Stimulated activated CD8-positive, alpha-beta memory T cell treated with anti-CD3 and anti-CD28 coated beads, Interleukin-4, amount 100 ng/mL, for 4 hours (primary cell): ENCODE measurements at regions not wholly inside any gene's neighbourhood (a gene's known extent, or its start where the extent isn't known, plus 50 kb on each side); places are given as distances from the start of the nearest gene placed in this dataset.
"Not testable (repeated sequence)": the region's sequence is repeated elsewhere in the genome, so short reads cannot be mapped to it uniquely, and the experiment has no call there.

ENCODE experiments used
- DNase-seq, 2 donors: peaks; one replicate each; pipeline ENCODE4 v3.0.0-alpha.2; 2020; ENCODE audit warnings: low read depth in 2 of 2, low spot score in 1 of 2

DNA sequence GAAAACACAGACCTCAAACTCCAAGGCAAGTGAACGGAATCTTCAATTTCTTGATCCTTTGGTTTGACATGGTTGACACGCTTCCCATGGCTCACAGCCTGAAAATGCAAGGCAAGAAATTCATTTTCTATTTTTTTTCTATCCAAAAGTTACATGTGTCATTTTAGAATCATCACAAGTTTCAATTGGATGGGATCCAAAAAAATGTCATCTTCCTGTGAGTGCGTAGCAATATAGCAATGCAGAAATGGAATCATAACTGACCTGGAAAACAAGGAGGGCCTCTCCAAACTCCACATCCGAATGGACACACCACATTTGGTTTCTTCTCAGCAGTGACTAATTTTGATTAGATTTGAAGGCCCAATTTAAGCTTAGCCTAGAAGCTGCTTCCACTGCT is 175.8 kb upstream of the ATP11B start:
- DNase-seq: no peak

DNA sequence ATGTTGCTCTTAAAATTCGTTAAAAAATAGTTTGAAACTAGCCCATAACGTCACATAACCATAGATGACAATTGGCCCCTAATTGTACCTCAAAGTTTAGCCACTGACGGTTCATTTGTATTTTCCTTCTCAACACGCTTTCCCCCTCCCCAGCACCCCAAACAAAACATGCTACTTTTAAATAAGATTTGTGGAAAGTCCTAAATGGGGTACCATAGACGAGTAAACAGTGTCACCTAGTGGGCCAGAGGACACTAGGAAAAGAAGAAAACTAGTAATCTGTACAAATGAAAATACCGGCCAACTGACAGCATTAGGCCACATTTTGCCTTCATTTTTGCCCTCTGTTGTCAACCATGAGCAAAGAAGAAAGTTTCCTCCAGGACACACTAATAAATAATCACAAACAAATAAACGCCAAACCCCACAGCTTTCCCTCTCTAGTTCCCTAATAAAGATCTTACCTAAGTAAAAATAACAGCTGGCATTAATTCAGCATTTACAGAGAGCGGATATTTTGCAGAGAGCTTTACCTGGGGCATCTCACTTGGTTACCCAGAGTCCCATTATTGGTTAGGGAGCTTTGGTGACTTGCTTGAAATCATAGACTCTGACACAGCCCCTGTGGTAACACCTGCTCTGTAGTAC is 175.1 kb upstream of the ATP11B start:
- DNase-seq: no peak

DNA sequence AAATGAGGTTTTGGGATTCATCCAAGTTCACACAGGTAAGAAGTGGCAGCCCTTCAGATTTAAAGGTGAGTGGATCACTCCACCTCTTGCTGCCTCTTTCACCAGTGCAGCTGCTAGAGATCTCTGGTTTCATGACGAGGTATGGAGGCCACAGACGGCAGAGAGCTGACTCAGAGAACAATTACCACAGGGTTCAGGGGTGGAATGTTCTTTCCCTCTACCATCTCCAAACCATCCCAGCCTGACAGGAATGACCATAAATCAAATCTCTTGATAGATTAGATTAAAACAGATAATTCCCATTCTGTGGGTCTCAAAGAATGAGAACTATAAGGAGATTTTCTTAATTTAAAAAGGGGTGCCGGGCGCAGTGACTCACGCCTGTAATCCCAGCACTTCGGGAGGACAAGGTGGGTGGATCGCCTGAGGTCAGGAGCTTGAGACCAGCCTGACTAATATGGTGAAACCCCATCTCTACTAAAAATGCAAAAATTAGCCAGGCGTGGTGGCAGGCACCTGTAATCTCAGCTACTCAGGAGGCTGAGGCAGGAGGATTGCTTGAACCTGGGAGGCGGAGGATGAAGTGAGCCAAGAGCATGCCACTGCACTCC is 174.2 kb upstream of the ATP11B start:
- DNase-seq: no peak

DNA sequence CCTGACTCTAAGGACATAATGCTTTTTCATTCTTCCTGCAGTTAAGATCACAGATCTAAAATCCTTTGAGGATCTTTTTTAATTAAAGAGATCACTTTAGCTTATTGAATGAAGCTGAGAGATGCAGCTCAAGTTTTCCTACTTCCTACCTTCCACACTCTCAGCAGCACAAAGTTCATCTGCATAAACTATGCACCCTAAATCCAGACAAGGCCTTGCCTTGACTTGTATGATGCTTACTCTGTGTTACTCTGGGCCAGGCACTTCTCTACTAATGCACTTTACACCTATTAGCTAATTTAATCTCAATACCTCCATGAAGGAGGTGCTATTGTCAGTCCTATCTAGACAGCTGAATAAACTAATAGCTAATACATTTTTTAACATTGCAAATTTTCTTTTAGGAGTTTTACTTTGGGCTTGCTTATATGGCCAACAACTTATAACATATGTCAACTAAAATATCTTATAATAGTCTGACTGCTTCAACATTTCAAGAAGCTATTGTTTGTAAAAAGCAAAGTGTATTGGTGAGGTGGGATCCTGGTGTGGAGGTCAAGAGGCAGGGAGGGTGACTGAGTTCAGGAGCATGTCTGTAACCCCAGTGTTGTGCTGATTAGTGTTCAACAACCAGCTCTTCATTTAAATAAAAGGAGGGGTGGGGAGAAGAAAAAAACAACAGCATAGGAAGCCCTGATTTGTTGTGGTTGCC is 172.4 kb upstream of the ATP11B start:
- no peak for DNase-seq

DNA sequence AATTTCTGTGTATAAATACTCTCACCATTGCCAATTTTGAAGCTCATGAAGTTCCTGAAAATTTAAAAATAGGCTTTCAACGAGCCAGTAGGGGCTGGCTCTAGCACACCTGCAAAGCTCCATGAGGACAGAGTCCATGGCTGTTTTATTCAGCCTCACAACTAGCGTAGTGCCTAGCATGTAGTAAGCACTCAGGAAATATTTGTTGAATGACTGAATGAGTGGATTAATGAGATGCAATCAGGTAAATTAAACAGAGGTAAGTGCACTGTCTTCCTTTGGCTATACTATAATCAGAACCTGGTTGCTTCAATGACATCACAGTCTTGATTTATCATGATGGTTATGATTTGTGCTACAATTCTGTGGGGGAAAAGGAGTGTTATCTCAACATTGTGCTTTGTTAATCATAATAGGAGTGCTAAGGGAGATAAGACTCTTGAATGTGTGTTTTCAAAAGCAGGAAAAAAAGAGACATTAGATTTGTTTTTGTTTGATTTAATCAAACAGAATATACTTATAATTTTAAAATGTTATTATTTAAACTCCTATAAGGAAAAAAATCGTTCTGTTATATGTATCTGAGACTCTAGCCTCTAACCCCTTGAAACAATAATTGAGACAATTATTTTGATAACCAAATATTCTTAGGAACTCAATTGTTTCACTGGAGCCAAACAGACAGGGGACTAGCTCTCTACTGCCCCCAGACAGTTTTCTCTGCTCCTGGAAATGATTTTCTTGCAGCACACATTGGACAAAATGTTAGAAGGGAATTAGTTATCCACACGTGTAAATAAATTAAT is 171.7 kb upstream of the ATP11B start:
- DNase-seq: no peak

DNA sequence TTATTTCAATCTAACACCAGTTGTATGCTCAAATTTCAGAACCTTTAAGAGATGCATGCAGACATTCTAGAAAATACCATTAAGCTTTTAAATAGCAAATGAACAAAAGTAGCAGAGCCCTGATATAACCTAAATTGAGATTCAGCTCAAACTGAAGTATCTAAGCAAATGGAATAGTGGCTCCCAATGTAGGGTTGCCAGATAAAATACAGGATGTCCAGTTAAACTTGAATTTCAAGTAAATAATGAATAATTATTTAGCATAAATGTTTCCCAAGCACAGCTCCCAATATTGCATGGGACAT is 171.1 kb upstream of the ATP11B start:
- no peak for DNase-seq

DNA sequence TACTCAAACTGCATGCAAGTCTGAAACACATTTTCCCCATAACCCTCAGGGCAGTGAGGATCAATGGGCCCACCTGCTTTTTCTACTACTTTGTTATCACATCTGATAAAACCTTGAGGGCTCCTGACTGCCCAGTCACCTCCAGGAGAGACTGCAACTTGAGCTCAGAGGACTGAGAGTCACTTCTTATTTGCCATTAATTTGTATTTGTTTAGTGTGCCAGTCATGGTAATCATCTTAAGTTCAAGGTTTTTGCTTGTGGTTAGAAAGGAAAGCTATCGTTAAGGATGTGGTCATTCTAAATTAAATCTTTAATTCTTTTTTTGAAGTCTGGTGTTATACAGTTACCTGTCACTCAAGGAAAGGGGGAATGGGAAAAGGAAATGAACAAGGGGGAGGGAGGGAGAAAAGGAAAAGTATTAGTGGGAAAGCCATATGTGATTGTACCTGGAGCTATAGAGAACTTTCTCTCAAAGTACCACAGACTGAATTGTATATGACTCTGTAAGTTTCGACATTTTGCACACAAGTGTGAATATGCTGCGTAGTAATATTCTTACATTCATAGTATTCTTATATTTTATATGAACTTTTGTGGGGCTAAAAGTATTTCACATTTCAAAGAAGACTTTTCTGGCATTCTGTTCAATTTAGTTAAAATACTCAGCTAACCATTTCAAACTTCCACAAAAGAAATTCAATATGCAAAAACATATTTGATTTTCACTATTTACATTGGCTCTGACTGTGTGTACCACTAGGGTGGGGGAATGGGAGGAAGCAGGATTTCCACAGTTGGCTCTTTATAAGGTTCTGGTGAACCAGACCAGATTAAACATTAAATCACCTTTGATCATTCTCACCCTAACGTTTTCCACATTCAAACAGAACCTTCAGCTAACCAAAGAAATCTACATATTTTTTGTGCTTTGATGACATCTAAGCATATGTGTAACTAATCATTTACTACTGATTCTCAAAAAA is 166.5 kb upstream of the ATP11B start:
- no peak for DNase-seq

DNA sequence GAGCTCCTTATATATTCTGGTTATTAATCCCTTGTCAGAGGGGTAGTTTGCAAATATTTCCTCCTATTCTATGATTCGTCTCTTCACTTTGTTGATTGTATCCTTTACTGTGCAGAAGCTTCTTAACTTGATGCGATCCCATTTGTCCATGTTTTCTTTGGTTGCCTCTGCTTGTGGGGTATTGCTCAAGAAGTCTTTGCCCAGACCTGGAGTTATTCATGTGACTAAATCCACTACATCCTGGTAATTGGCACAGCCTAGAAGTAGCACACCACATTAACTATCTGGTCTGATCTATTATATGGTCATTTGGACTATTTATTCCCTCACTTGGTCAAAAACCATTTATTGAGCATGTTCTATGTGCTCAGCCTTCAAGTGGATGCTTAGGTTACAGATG is 164.8 kb upstream of the ATP11B start:
- no peak for DNase-seq

DNA sequence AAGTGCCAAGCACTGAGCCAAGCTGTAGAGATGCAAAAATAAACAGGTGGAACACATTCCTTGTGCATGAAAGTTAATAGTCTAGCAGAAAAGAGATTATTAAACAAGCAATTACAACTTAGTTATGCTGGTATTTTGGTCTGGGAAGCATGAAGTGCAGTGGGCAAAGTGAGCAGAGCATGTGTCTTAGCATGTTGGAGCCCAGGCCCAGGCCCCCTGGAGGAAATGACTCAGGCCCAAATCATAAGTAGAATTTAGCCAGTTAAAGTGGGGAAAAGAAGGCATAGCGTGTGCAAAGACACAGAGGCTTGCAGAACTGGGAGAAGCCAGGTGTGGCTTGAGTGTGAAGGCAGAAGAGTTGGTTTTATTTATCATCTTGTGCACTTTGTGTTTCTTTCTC is 163.8 kb upstream of the ATP11B start:
- no peak for DNase-seq

DNA sequence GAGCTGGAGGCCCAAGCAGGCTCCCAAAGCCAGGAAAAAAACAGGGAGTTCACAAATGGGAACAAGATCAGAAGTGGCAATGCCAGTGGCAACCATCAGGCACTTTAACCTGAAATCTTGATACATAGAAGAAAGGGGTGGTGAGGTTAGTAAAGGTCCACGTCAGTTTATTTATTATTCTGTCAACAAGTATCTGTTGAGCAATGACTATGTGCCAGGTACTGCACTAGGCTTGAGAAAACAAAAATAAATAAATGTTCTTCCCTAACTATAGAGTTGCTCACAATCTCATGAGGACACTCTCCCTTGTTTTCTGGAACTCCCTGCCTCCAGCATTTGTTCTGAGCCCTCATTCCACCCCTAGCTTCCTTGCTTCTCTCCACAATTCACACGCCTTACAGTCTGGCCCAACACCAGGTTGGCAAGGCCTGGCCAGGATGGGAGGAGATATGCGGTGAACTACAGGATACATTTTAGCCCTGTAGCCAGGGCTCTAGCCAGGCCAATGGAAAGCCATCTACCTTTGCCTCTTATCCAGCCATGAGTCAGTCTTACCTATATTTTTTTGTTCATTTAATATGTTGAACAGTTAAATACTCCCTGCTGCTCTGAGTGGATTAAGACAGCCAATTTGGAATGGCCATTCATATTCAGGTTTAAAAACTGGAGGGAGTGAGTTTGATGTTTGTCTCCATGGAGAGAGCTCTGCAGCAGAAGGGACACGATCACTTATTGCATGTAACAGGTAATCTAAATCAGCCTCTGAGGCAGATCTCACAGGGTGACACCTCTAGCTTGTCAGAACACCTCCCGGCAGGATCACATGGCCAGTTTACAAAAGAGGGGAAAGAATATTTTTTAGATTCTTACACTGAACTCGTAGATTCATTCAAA is 161.9 kb upstream of the ATP11B start:
- DNase-seq: no peak

DNA sequence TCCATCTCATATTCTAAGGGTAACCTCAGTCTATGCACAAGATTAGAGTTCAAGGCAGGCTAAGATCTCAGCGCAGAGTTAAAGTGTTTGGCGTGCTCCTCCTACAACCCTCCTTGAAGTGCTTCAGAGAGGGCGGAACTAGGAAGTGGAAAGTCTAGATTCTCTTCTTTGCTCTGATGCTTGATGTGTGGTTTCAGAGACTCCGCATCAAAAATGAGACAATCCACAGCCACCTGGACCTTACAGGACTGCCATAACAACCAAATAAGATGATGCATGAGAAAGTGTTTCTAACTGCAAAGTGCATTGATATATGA is 161.3 kb upstream of the ATP11B start:
- DNase-seq: no peak

DNA sequence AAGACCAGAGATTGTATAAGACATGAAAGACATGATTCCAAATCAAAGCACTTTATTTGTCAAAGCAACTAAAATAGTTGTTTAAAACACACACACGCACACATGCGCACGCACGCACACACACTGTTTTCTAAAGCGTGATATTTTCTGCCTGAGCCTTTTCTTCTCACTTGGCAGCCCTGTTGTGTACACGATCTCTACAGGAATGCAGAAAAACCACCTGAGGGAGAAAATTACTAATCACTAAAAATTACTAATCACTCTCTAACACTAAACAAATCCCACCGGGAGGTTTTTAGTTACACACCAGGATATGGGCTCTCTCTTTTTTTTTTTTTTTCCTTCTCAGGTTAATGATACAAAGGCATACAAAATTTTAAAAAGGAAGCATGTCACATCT is 160.1 kb upstream of the ATP11B start:
- DNase-seq: no peak

DNA sequence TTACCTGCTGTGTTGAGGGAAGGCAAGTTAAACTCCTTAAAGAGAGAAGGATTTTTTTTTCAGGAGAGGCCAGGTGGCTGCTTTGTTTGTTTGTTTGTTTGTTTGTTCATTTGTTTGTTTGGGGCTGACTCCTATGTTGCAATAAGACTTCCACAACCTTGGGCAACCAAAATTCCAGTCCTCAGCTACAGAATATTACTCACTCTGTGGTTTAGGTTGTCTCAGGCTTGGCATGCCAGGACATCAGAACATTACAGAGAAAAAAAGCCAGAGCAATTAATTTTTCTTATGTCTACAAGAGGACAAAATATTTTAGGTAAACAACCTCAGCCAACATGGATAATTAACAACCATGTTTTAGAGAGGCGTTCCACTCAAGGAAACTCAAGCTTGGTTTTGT is 156.7 kb upstream of the ATP11B start:
- no peak for DNase-seq

DNA sequence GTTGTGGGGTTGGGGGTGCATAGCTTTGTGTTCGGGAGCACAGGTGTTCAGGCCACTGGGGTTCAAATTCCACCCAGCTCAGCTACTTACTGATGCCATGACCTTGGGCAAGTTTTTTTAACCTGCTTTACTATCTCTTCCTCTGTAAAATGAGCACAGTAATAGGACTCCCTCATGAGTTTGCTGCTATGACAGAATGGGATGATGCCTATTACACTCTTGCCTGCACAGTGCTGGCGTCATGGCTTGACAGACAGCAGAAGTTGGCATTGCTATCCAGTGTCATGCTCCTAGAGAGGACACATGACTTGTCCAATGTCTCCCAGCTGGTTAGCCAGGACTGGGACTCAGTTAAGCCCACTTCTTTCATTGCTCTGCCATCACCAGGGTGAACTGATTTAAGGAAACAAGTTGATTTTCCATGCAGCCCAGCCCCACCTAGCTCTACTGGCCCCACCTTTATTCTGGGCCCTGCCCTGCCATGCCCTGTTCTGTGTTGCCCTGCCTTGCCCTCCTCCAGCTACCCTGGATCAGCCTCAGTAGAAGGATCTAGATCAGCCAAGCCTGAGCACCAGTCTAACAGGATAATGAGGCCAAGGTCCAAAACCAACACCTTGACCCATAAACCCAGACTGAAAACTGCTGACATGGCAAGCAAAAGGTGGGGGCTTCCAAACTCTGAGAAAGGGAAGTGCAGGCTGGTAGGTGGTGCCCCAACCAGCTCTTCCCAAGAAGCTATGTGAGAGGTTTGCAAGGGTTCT is 155.8 kb upstream of the ATP11B start:
- no peak for DNase-seq

DNA sequence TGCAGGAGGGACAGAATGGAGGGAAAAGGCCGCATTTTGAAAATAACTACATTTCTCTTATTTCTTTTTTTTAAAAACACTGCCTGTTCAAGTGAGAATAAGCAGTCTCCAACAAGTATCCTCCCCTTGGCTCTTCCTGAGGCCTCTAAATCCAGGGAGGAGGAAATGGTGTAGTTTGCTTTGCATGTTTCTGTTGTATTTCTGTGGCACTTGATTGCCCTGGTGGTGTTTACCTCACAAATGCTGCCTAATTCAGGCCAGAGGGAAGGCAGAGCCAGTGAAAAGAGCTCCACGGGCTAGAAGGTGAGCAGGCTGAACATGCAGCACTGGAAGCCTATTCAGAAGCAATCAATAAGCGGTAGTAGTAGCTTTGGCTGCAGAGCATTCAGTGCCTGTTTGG is 149.3 kb upstream of the ATP11B start:
- no peak for DNase-seq

DNA sequence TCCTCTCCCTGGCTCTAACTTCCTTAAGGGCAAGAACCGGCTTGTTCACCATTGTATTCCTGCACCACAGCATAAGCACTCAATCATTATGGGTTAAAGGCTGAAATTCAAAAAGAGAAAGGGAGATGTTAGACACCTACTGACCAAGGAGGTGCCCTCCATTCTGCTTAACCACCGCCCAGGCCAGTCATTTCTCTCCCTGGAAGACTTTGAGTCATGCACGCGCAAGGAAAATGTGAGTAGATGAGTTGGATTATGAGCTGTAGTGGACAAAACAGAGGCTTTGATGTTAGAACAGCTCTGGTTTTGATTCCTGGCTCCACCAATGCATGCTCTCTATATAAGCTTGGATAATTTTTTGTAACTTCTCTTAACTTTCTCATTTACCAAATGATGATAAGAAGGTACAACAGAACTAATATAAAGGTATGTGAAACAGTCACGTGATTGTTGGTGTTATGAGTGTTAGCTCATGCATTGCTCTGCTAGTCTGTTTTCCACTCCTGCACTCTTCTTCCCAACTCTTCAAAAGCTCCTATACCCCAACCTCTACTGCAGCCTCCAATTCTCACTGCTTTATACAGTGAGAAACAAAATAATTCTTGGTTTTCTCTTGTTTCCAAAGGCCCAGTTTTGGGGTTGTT is 148.4 kb upstream of the ATP11B start:
- no peak for DNase-seq

DNA sequence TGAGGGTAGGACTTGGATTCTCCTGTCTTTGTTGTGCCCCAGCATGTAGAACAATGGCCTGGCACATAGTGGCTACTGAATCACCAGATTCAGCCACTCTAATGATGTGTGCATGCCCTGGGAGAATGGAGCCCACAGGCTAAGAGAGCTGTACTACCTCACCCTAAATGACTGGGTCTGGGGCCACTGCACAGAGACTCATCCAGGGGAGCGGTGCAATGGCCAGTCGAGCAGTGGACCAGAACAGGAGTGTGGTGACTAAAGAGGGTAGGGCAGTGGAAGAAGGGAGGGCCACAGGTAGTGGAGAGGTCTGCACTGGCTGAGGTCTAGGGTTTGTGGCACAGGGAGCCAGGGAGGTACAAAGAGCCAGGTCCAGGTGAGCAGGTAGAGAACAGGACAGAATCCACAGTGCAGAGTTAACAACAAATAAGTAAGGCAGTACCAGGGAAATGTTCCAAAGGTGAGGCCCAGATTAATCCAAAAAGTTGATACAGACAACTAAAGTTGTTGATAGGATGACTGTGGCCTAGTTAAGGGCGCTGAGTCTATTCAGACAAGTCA is 142.7 kb upstream of the ATP11B start:
- DNase-seq: no peak

DNA sequence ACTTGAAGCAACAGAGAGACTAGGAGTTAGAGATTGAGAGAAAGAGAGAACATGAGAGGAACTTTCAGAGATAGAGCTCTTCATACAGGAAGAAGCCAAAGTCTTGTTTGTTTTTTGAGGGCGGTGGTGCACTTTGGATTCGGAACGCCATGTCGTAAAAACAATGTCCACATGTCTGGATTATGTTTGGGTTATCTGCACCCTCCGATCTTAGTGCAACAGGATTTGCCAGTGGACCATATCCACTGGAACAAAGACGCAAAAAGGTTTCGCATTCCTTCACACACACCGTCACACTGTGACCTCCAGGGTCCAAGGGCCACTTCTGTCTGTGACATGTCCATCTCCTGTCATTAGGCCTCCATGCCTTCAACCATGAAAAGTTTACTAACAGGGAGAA is 141.8 kb upstream of the ATP11B start:
- no peak for DNase-seq

DNA sequence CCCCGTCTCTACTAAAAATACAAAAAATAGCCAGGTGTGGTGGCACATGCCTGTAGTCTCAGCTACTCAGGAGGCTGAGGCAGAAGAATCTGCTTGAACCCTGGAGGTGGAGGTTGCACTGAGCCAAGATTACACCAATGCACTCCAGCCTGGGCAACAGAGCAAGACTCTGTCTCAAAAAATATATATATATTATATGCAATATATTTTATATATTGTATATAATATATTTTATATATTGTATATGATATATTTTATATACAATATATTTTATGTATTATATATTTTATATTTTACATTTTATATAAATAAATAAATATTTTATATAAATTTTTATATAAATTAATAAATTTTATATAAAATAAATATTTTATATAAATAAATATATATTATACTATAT is 140.2 kb upstream of the ATP11B start:
- not testable (repeated sequence) for DNase-seq
